Body of pancreas (tissue), 4 donors: ENCODE measurements at regions not wholly inside any gene's neighbourhood (a gene's known extent, or its start where the extent isn't known, plus 50 kb on each side); places are given as distances from the start of the nearest gene placed in this dataset.
A peak's percentile ranks its signal among the peaks of the same experiment; 100 is the strongest.
"Not testable (repeated sequence)": the region's sequence is repeated elsewhere in the genome, so short reads cannot be mapped to it uniquely, and the experiment has no call there.

Experiments used
- ATAC-seq: fragments of 150-250 bp; one replicate; pipeline ENCODE4 v1.9.1; 2016
- DNase-seq, 4 donors: peaks; one replicate each; pipeline ENCODE4 v3.0.0-alpha.2; 2019
- H3K27ac ChIP-seq, 4 donors: fragments of 200-600 bp; sonication (generic); 1 replicate in 3 of 4; 2 replicates in 1 of 4; pipeline versions ENCODE4 v1.5.1 to v1.6.1; 2016 to 2019; ENCODE audit warnings: mild to moderate bottlenecking in 1 of 4, mixed read lengths in 1 of 4, moderate library complexity in 1 of 4
- H3K27me3 ChIP-seq, 2 donors: fragments of 200-600 bp; sonication (generic); one replicate each; pipeline ENCODE4 v1.6.0; 2016; ENCODE audit warnings: mild to moderate bottlenecking in 1 of 2
- H3K36me3 ChIP-seq, 2 donors: fragments of 200-600 bp; sonication (generic); replicated peaks in 1 of 2; 2 replicates each; pipeline ENCODE4 v1.5.1; 2016; ENCODE audit warnings: low read depth in 2 of 2; ENCODE audit not compliant: insufficient read depth in 1 of 2
- H3K4me1 ChIP-seq: fragments of 200-600 bp; sonication (generic); one replicate; pipeline ENCODE4 v1.6.0; 2016
- H3K4me3 ChIP-seq, 2 donors: fragments of 200-600 bp; sonication (generic); 1 replicate in 1 of 2; 2 replicates in 1 of 2; pipeline ENCODE4 v1.5.1; 2016 to 2019
- H3K9me3 ChIP-seq, 3 donors: fragments of 200-600 bp; sonication (generic); 1 replicate in 2 of 3; 2 replicates in 1 of 3; pipeline ENCODE4 v1.5.1; 2016
- CTCF ChIP-seq, 7 experiments: fragments of 450-650 bp in 4 of 7; fragments of 200-600 bp in 3 of 7; sonication (generic) in 3 of 7; IDR thresholded peaks; one replicate each; pipeline ENCODE4 v1.5.1; 2016 to 2019; ENCODE audit warnings: antibody characterized with exemption in 7 of 7
- POLR2A ChIP-seq, 3 donors: fragments of 450-650 bp; IDR thresholded peaks; one replicate each; pipeline ENCODE4 v1.6.1; 2016; ENCODE audit warnings: antibody characterized with exemption in 3 of 3, mild to moderate bottlenecking in 2 of 3
- WGBS, 2 donors: methylation state at CpG; one replicate each; pipeline ENCODE4 v1.1.5; 2017; 5-methylcytosine and 5-hydroxymethylcytosine counted together
- intact Hi-C: fragments of 100-400 bp; cut with DNase I; formaldehyde crosslinking; loops from one replicate; pipeline ENCODE4 v1.15.1; 2023

GRCh38 chrY:18664559-18664958, 109.0 kb downstream of the HSFY2 start:
- ATAC-seq (no peak), DNase-seq (no peak)
- no peaks in the 10 kb centered on the region for H3K4me1 ChIP-seq
- intact Hi-C loops: no loop called here
- H3K27ac ChIP-seq: no peak overlapping the region
- no peaks in the 10 kb centered on the region for H3K27me3 ChIP-seq
- 40 to 60% methylated on average over 2 of the region's 2 CpGs for WGBS, 2 donors
- H3K9me3 ChIP-seq: no peaks in the 10 kb centered on the region
- no peak for TF ChIP-seq POLR2A (IDR thresholded peaks at IDR 0.05)
- TF ChIP-seq CTCF (IDR thresholded peaks at IDR 0.05): no peak
- no peak overlapping the region for H3K4me3 ChIP-seq
- H3K36me3 ChIP-seq: no peaks in the 10 kb centered on the region

GRCh38 chrY:18669790-18670189, 103.7 kb downstream of the HSFY2 start:
- Histone ChIP-seq H3K4me3 (no peak overlapping the region), H3K36me3 (no peaks in the 10 kb centered on the region), H3K27ac (no peak overlapping the region), H3K9me3 (no peaks in the 10 kb centered on the region), H3K4me1 (no peaks in the 10 kb centered on the region), H3K27me3 (no peaks in the 10 kb centered on the region)
- ATAC-seq (no peak), DNase-seq (peak in 2 of 4 donors; percentile 10 to 13)
- TF ChIP-seq POLR2A (IDR thresholded peaks at IDR 0.05) (no peak), CTCF (IDR thresholded peaks at IDR 0.05) (peak in 4 of 7 experiments; percentile 24 to 36 (median 32))
- WGBS, 2 donors: 24 to 28% methylated on average over 6 of the region's 6 CpGs
- intact Hi-C loops: no loop called here

- H3K4me1 ChIP-seq: no peaks in the 10 kb centered on the region
- H3K4me3 ChIP-seq: no peak overlapping the region
- ATAC-seq (no peak), DNase-seq (no peak)
- no peaks in the 10 kb centered on the region for H3K9me3 ChIP-seq
- H3K27ac ChIP-seq: no peak overlapping the region
- H3K27me3 ChIP-seq: no peaks in the 10 kb centered on the region
- 79 to 81% methylated on average over 4 of the region's 4 CpGs for WGBS, 2 donors
- no peak for TF ChIP-seq POLR2A (IDR thresholded peaks at IDR 0.05)
- TF ChIP-seq CTCF (IDR thresholded peaks at IDR 0.05): no peak
- intact Hi-C loops: no loop called here
- no peaks in the 10 kb centered on the region for H3K36me3 ChIP-seq
These were observed 101.6 kb downstream of the HSFY2 start for GRCh38 chrY:18671970-18672369.

- H3K27ac ChIP-seq, H3K4me1 ChIP-seq, H3K36me3 ChIP-seq, ATAC-seq, DNase-seq, H3K9me3 ChIP-seq, H3K27me3 ChIP-seq, intact Hi-C loops, H3K4me3 ChIP-seq: not testable (repeated sequence)
- WGBS, 2 donors: no CpG with 5 or more reads among the region's 1 CpG
These were observed 87.5 kb downstream of the HSFY2 start for GRCh38 chrY:18686027-18686426.

GRCh38 chrY:18688362-18688761, 85.2 kb downstream of the HSFY2 start:
- ATAC-seq, intact Hi-C loops, H3K9me3 ChIP-seq, DNase-seq, H3K36me3 ChIP-seq, H3K4me1 ChIP-seq, H3K27me3 ChIP-seq, H3K27ac ChIP-seq, H3K4me3 ChIP-seq: not testable (repeated sequence)
- no CpG with 5 or more reads among the region's 6 CpGs for WGBS, 2 donors

- H3K36me3 ChIP-seq, H3K9me3 ChIP-seq, DNase-seq, ATAC-seq, H3K27me3 ChIP-seq, H3K4me3 ChIP-seq, H3K27ac ChIP-seq, intact Hi-C loops, H3K4me1 ChIP-seq: not testable (repeated sequence)
- WGBS, 2 donors: no CpG with 5 or more reads among the region's 3 CpGs
These were observed 84.1 kb downstream of the HSFY2 start for GRCh38 chrY:18689420-18689819.

- H3K27me3 ChIP-seq, intact Hi-C loops, H3K4me1 ChIP-seq, ATAC-seq, H3K36me3 ChIP-seq, H3K4me3 ChIP-seq, H3K9me3 ChIP-seq, DNase-seq, H3K27ac ChIP-seq: not testable (repeated sequence)
- no CpG with 5 or more reads among the region's 9 CpGs for WGBS, 2 donors
These were observed 83.5 kb downstream of the HSFY2 start for GRCh38 chrY:18689890-18690593.

- DNase-seq, H3K9me3 ChIP-seq, H3K36me3 ChIP-seq, H3K27ac ChIP-seq, H3K4me3 ChIP-seq, H3K27me3 ChIP-seq, intact Hi-C loops, H3K4me1 ChIP-seq, ATAC-seq: not testable (repeated sequence)
These were observed 76.7 kb downstream of the HSFY2 start for GRCh38 chrY:18696788-18697187.

GRCh38 chrY:18704198-18704597, 69.3 kb downstream of the HSFY2 start:
- H3K27ac ChIP-seq, DNase-seq, intact Hi-C loops, H3K27me3 ChIP-seq, H3K4me1 ChIP-seq, H3K9me3 ChIP-seq, ATAC-seq, H3K36me3 ChIP-seq, H3K4me3 ChIP-seq: not testable (repeated sequence)
- no CpG with 5 or more reads among the region's 1 CpG for WGBS, 2 donors
